ENCODE measurements at regions not wholly inside any gene's neighbourhood (a gene's known extent, or its start where the extent isn't known, plus 50 kb on each side); places are given as distances from the start of the nearest gene placed in this dataset.

GRCh38 chr5:157951673-157952373, 92.9 kb upstream of the CLINT1 start:
- Histone ChIP-seq H3K27me3 (ENCODE audit: insufficient read depth, low read length) (no peaks in the 10 kb centered on the region; the same call in 1 of the 2 replicates), H3K9me2 (ENCODE audit: low read depth, low read length) (no peaks in the 10 kb centered on the region), H3F3A (ENCODE audit: insufficient read depth, low read length) (no peaks in the 10 kb centered on the region), H3K4me3 (ENCODE audit: low read depth, low read length, poor library complexity, severe bottlenecking) (no peak overlapping the region), H4K20me1 (ENCODE audit: insufficient read depth, low read length) (no peaks in the 10 kb centered on the region), H3K27ac (ENCODE audit: low read depth, low read length, poor library complexity, severe bottlenecking) (no peak overlapping the region), H3K4me1 (ENCODE audit: insufficient read depth, low read length, severe bottlenecking) (peaks cover 12% of the 10 kb centered on the region), H2AFZ (ENCODE audit: low read length) (no peak overlapping the region), H3K36me3 (ENCODE audit: insufficient read depth, low read length) (no peaks in the 10 kb centered on the region), H3K9me3 (ENCODE audit: low read length) (no peaks in the 10 kb centered on the region), H3K9ac (ENCODE audit: low read length) (no peak overlapping the region), H3K79me2 (ENCODE audit: insufficient read depth, low read length) (no peaks in the 10 kb centered on the region), H3K4me2 (ENCODE audit: low read length) (no peak overlapping the region)
- no peak for TF ChIP-seq CTCF (IDR thresholded peaks at IDR 0.05; ENCODE audit: low read length)
- TF ChIP-seq EZH2 (IDR thresholded peaks at IDR 0.05; ENCODE audit: borderline replicate concordance, low read length) = no peak

GRCh38 chr5:157949520-157949919, 90.6 kb upstream of the CLINT1 start:
- no peak for TF ChIP-seq CTCF (IDR thresholded peaks at IDR 0.05; ENCODE audit: low read length)
- TF ChIP-seq EZH2 (IDR thresholded peaks at IDR 0.05; ENCODE audit: borderline replicate concordance, low read length) = no peak
- H3K79me2 ChIP-seq (ENCODE audit: insufficient read depth, low read length) = no peaks in the 10 kb centered on the region
- H3K9me3 ChIP-seq (ENCODE audit: low read length) = no peaks in the 10 kb centered on the region
- no peak overlapping the region for H2AFZ ChIP-seq (ENCODE audit: low read length)
- H3K4me2 ChIP-seq (ENCODE audit: low read length) = no peak overlapping the region
- no peak overlapping the region for H3K4me3 ChIP-seq (ENCODE audit: low read depth, low read length, poor library complexity, severe bottlenecking)
- no peaks in the 10 kb centered on the region for H4K20me1 ChIP-seq (ENCODE audit: insufficient read depth, low read length)
- no peak overlapping the region for H3K9ac ChIP-seq (ENCODE audit: low read length)
- H3K27ac ChIP-seq (ENCODE audit: low read depth, low read length, poor library complexity, severe bottlenecking) = no peak overlapping the region
- H3F3A ChIP-seq (ENCODE audit: insufficient read depth, low read length) = no peaks in the 10 kb centered on the region
- H3K36me3 ChIP-seq (ENCODE audit: insufficient read depth, low read length) = no peaks in the 10 kb centered on the region
- no peaks in the 10 kb centered on the region for H3K9me2 ChIP-seq (ENCODE audit: low read depth, low read length)
- peaks cover 12% of the 10 kb centered on the region for H3K4me1 ChIP-seq (ENCODE audit: insufficient read depth, low read length, severe bottlenecking)
- no peaks in the 10 kb centered on the region; the same call in 1 of the 2 replicates for H3K27me3 ChIP-seq (ENCODE audit: insufficient read depth, low read length)

GRCh38 chr5:157948738-157949410, 89.9 kb upstream of the CLINT1 start:
- no peaks in the 10 kb centered on the region for H3F3A ChIP-seq (ENCODE audit: insufficient read depth, low read length)
- H3K79me2 ChIP-seq (ENCODE audit: insufficient read depth, low read length) = no peaks in the 10 kb centered on the region
- H3K27ac ChIP-seq (ENCODE audit: low read depth, low read length, poor library complexity, severe bottlenecking) = no peak overlapping the region
- TF ChIP-seq CTCF (IDR thresholded peaks at IDR 0.05; ENCODE audit: low read length) (peak; percentile 90), EZH2 (IDR thresholded peaks at IDR 0.05; ENCODE audit: borderline replicate concordance, low read length) (no peak)
- H2AFZ ChIP-seq (ENCODE audit: low read length) = 0 out of 2 replicates have a peak overlapping the region, but pooled peaks have one; percentile 40
- H3K36me3 ChIP-seq (ENCODE audit: insufficient read depth, low read length) = no peaks in the 10 kb centered on the region
- H3K4me3 ChIP-seq (ENCODE audit: low read depth, low read length, poor library complexity, severe bottlenecking) = no peak overlapping the region
- H3K4me2 ChIP-seq (ENCODE audit: low read length) = peak overlapping the region; percentile 53
- no peaks in the 10 kb centered on the region; the same call in 1 of the 2 replicates for H3K27me3 ChIP-seq (ENCODE audit: insufficient read depth, low read length)
- no peak overlapping the region; the same call in 1 of the 2 replicates for H3K9ac ChIP-seq (ENCODE audit: low read length)
- H3K9me3 ChIP-seq (ENCODE audit: low read length) = no peaks in the 10 kb centered on the region
- no peaks in the 10 kb centered on the region for H3K9me2 ChIP-seq (ENCODE audit: low read depth, low read length)
- peaks cover 12% of the 10 kb centered on the region for H3K4me1 ChIP-seq (ENCODE audit: insufficient read depth, low read length, severe bottlenecking)
- H4K20me1 ChIP-seq (ENCODE audit: insufficient read depth, low read length) = no peaks in the 10 kb centered on the region
